DOHH2 (cell line): ENCODE measurements at regions not wholly inside any gene's neighbourhood (a gene's known extent, or its start where the extent isn't known, plus 50 kb on each side); places are given as distances from the start of the nearest gene placed in this dataset.

Experiments
- H3F3A ChIP-seq: fragments of 200-600 bp; sonication (generic), shearing (Covaris generic); 2 replicates; pipeline ENCODE4 v1.6.0; 2016; ENCODE audit warnings: antibody characterized with exemption, mild to moderate bottlenecking; ENCODE audit not compliant: control insufficient read depth, insufficient read depth
- H3K27ac ChIP-seq: fragments of 200-600 bp; sonication (generic); 2 replicates; pipeline ENCODE4 v1.5.1; 2014; ENCODE audit warnings: low read depth, mild to moderate bottlenecking, low read length, moderate library complexity
- H3K27me3 ChIP-seq: fragments of 200-600 bp; sonication (generic); 2 replicates; pipeline ENCODE4 v1.6.1; 2014; ENCODE audit warnings: mild to moderate bottlenecking, low read length, mixed read lengths; ENCODE audit not compliant: control insufficient read depth
- H3K36me3 ChIP-seq: fragments of 200-600 bp; sonication (generic); 2 replicates; pipeline ENCODE4 v1.6.1; 2014; ENCODE audit warnings: mild to moderate bottlenecking, low read length, moderate library complexity, mixed read lengths; ENCODE audit not compliant: control insufficient read depth
- H3K4me1 ChIP-seq: fragments of 200-600 bp; sonication (generic); 2 replicates; pipeline ENCODE4 v1.6.1; 2014; ENCODE audit warnings: mild to moderate bottlenecking, low read length, mixed read lengths; ENCODE audit not compliant: control insufficient read depth
- H3K4me2 ChIP-seq: fragments of 200-600 bp; sonication (generic); 2 replicates; pipeline ENCODE4 v1.6.0; 2014; ENCODE audit warnings: mild to moderate bottlenecking, low read length, moderate library complexity
- H3K4me3 ChIP-seq: fragments of 200-600 bp; sonication (generic); 2 replicates; pipeline ENCODE4 v1.5.1; 2014; ENCODE audit warnings: mild to moderate bottlenecking, low read length, mixed read lengths
- H3K79me2 ChIP-seq: fragments of 200-600 bp; sonication (generic); 2 replicates; pipeline ENCODE4 v1.6.1; 2014; ENCODE audit warnings: mild to moderate bottlenecking, low read length, mixed read lengths; ENCODE audit not compliant: control insufficient read depth
- H3K9me2 ChIP-seq: fragments of 200-600 bp; sonication (generic); replicated peaks from 2 replicates; pipeline ENCODE4 v1.6.1; 2014; ENCODE audit warnings: mild to moderate bottlenecking, low read length, mixed read lengths; ENCODE audit not compliant: control insufficient read depth
- H3K9me3 ChIP-seq: fragments of 200-600 bp; sonication (generic); 2 replicates; pipeline ENCODE4 v1.6.1; 2014; ENCODE audit warnings: antibody characterized with exemption, low read length, mixed read lengths; ENCODE audit not compliant: control insufficient read depth, insufficient read depth
- H4K20me1 ChIP-seq: fragments of 200-600 bp; sonication (generic); 2 replicates; pipeline ENCODE4 v1.6.0; 2014; ENCODE audit warnings: low read depth, mild to moderate bottlenecking, antibody characterized with exemption, low read length, moderate library complexity; ENCODE audit not compliant: control insufficient read depth, insufficient read depth
- CTCF ChIP-seq: fragments of 200-600 bp; sonication (generic); IDR thresholded peaks from one replicate; pipeline ENCODE4 v1.5.1; 2014; ENCODE audit warnings: antibody characterized with exemption, mild to moderate bottlenecking, low read depth, low read length; ENCODE audit not compliant: poor library complexity, severe bottlenecking
- EZH2phosphoT487 ChIP-seq: fragments of 200-600 bp; sonication (generic); IDR thresholded peaks from 2 replicates; pipeline ENCODE4 v1.6.1; 2017; ENCODE audit warnings: borderline replicate concordance, mild to moderate bottlenecking, antibody characterized with exemption, low read length, moderate library complexity, mixed read lengths

- Histone ChIP-seq H3K4me1 (no peaks in the 10 kb centered on the region), H3K27me3 (no peaks in the 10 kb centered on the region), H3K36me3 (no peaks in the 10 kb centered on the region), H3K79me2 (no peaks in the 10 kb centered on the region), H3K9me2 (no peaks in the 10 kb centered on the region), H3K9me3 (no peaks in the 10 kb centered on the region), H3K4me3 (no peak overlapping the region), H3K4me2 (no peak overlapping the region), H4K20me1 (no peaks in the 10 kb centered on the region), H3K27ac (no peak overlapping the region), H3F3A (no peaks in the 10 kb centered on the region)
- no peak for TF ChIP-seq EZH2phosphoT487
- no peak for TF ChIP-seq CTCF
These were observed 568.0 kb upstream of the IGFBP3 start for GRCh38 chr7:46489106-46489505.

- Histone ChIP-seq H3K4me3 (no peak overlapping the region), H3K4me1 (no peaks in the 10 kb centered on the region), H3K9me3 (no peaks in the 10 kb centered on the region), H3K4me2 (no peak overlapping the region), H3F3A (no peaks in the 10 kb centered on the region), H4K20me1 (no peaks in the 10 kb centered on the region), H3K79me2 (no peaks in the 10 kb centered on the region), H3K9me2 (no peaks in the 10 kb centered on the region), H3K27me3 (no peaks in the 10 kb centered on the region), H3K36me3 (no peaks in the 10 kb centered on the region), H3K27ac (no peak overlapping the region)
- no peak for TF ChIP-seq EZH2phosphoT487
- no peak for TF ChIP-seq CTCF
These were observed 567.5 kb upstream of the IGFBP3 start for GRCh38 chr7:46488607-46489006.

GRCh38 chr7:46486256-46487206 lies 565.5 kb upstream of the IGFBP3 start:
- Histone ChIP-seq H3K4me3 (no peak overlapping the region), H3K9me2 (no peaks in the 10 kb centered on the region), H3K27ac (no peak overlapping the region), H3K27me3 (no peaks in the 10 kb centered on the region), H3F3A (no peaks in the 10 kb centered on the region), H4K20me1 (no peaks in the 10 kb centered on the region), H3K9me3 (no peaks in the 10 kb centered on the region), H3K4me2 (no peak overlapping the region), H3K4me1 (no peaks in the 10 kb centered on the region), H3K79me2 (no peaks in the 10 kb centered on the region), H3K36me3 (no peaks in the 10 kb centered on the region)
- no peak for TF ChIP-seq CTCF
- TF ChIP-seq EZH2phosphoT487 = no peak
